ENCODE measurements at regions not wholly inside any gene's neighbourhood (a gene's known extent, or its start where the extent isn't known, plus 50 kb on each side); places are given as distances from the start of the nearest gene placed in this dataset.

- H3K79me2 ChIP-seq (ENCODE audit: control insufficient read depth, insufficient read depth, low read length) = no peaks in the 10 kb centered on the region
- H4K20me1 ChIP-seq (ENCODE audit: control insufficient read depth, extremely low read depth, insufficient read depth, low read length) = no peaks in the 10 kb centered on the region
- no peak overlapping the region for H3K4me3 ChIP-seq (ENCODE audit: control insufficient read depth in 2 of 3, extremely low read depth in 1 of 3, insufficient read depth in 2 of 3, low read depth in 1 of 3, low read length in 3 of 3)
- H3K4me2 ChIP-seq (ENCODE audit: control insufficient read depth, extremely low read depth, insufficient read depth, low read depth, low read length) = no peak overlapping the region
- no peaks in the 10 kb centered on the region for H3K27me3 ChIP-seq (ENCODE audit: control insufficient read depth, extremely low read depth, insufficient read depth, low read length)
- TF ChIP-seq EZH2 (IDR thresholded peaks at IDR 0.05; ENCODE audit: low read length) (no peak), CTCF (optimal IDR thresholded peaks at IDR 0.05 in 1 of 3, IDR thresholded peaks at IDR 0.05 in 1 of 3, conservative IDR thresholded peaks at IDR 0.05 in 1 of 3; ENCODE audit: extremely low read depth in 1 of 3, insufficient read depth in 2 of 3, low read length in 3 of 3) (no peak)
- H3K4me1 ChIP-seq (ENCODE audit: control insufficient read depth, extremely low read depth, insufficient read depth, low read length) = no peaks in the 10 kb centered on the region
- FAIRE-seq (no peak), DNase-seq (ENCODE audit: low read depth, low spot score) (no peak)
- H3K9me1 ChIP-seq (ENCODE audit: control insufficient read depth, extremely low read depth, insufficient read depth, low read length) = no peaks in the 10 kb centered on the region
- H2AFZ ChIP-seq (ENCODE audit: control insufficient read depth, low read length) = no peak overlapping the region
- no peak overlapping the region for H3K9ac ChIP-seq (ENCODE audit: control insufficient read depth, extremely low read depth, insufficient read depth, low read length)
- dilution Hi-C loops (cut with MboI; ENCODE audit: extremely low pct_ligation_motif_present, low sequenced_read_pairs) = no loop called here
- H3K27ac ChIP-seq (ENCODE audit: control insufficient read depth, insufficient read depth, low read length) = no peak overlapping the region
- H3K9me3 ChIP-seq (ENCODE audit: control insufficient read depth, low read depth, low read length) = no peaks in the 10 kb centered on the region
- no peaks in the 10 kb centered on the region for H3K36me3 ChIP-seq (ENCODE audit: control insufficient read depth in 2 of 2, extremely low read depth in 1 of 2, insufficient read depth in 2 of 2, low read length in 2 of 2)
These were observed 305.4 kb upstream of the LDB2 start for GRCh38 chr4:17203797-17204196.

GRCh38 chr4:17197070-17197469, 298.6 kb upstream of the LDB2 start:
- dilution Hi-C loops (cut with MboI; ENCODE audit: extremely low pct_ligation_motif_present, low sequenced_read_pairs) = no loop called here
- no peaks in the 10 kb centered on the region for H3K79me2 ChIP-seq (ENCODE audit: control insufficient read depth, insufficient read depth, low read length)
- H2AFZ ChIP-seq (ENCODE audit: control insufficient read depth, low read length) = no peak overlapping the region
- no peaks in the 10 kb centered on the region for H3K9me1 ChIP-seq (ENCODE audit: control insufficient read depth, extremely low read depth, insufficient read depth, low read length)
- TF ChIP-seq EZH2 (IDR thresholded peaks at IDR 0.05; ENCODE audit: low read length) (no peak), CTCF (optimal IDR thresholded peaks at IDR 0.05 in 1 of 3, IDR thresholded peaks at IDR 0.05 in 1 of 3, conservative IDR thresholded peaks at IDR 0.05 in 1 of 3; ENCODE audit: extremely low read depth in 1 of 3, insufficient read depth in 2 of 3, low read length in 3 of 3) (no peak)
- no peak overlapping the region for H3K9ac ChIP-seq (ENCODE audit: control insufficient read depth, extremely low read depth, insufficient read depth, low read length)
- no peak overlapping the region for H3K4me2 ChIP-seq (ENCODE audit: control insufficient read depth, extremely low read depth, insufficient read depth, low read depth, low read length)
- H3K9me3 ChIP-seq (ENCODE audit: control insufficient read depth, low read depth, low read length) = no peaks in the 10 kb centered on the region
- FAIRE-seq = no peak
- no peak overlapping the region for H3K27ac ChIP-seq (ENCODE audit: control insufficient read depth, insufficient read depth, low read length)
- no peaks in the 10 kb centered on the region for H3K4me1 ChIP-seq (ENCODE audit: control insufficient read depth, extremely low read depth, insufficient read depth, low read length)
- no peaks in the 10 kb centered on the region for H4K20me1 ChIP-seq (ENCODE audit: control insufficient read depth, extremely low read depth, insufficient read depth, low read length)
- no peak for DNase-seq (ENCODE audit: low read depth, low spot score)
- H3K27me3 ChIP-seq (ENCODE audit: control insufficient read depth, extremely low read depth, insufficient read depth, low read length) = no peaks in the 10 kb centered on the region
- no peak overlapping the region for H3K4me3 ChIP-seq (ENCODE audit: control insufficient read depth in 2 of 3, extremely low read depth in 1 of 3, insufficient read depth in 2 of 3, low read depth in 1 of 3, low read length in 3 of 3)
- no peaks in the 10 kb centered on the region for H3K36me3 ChIP-seq (ENCODE audit: control insufficient read depth in 2 of 2, extremely low read depth in 1 of 2, insufficient read depth in 2 of 2, low read length in 2 of 2)

All from keratinocyte (primary cell).